Cardiac fibroblast (primary cell): ENCODE measurements at regions not wholly inside any gene's neighbourhood (a gene's known extent, or its start where the extent isn't known, plus 50 kb on each side); places are given as distances from the start of the nearest gene placed in this dataset.
"Not testable (repeated sequence)": the region's sequence is repeated elsewhere in the genome, so short reads cannot be mapped to it uniquely, and the experiment has no call there.

ENCODE experiments used
- DNase-seq, 2 donors: peaks; one replicate each; pipeline versions ENCODE4 v3.0.0 to v3.0.0-alpha.2; 2010; ENCODE audit warnings: low read depth in 2 of 2
- H3K4me3 ChIP-seq, 2 donors: replicated peaks in 1 of 2; 1 replicate in 1 of 2; 2 replicates in 1 of 2; pipeline ENCODE4 v1.5.1; 2011; ENCODE audit warnings: low read depth in 2 of 2, low read length in 2 of 2, mild to moderate bottlenecking in 2 of 2, moderate library complexity in 1 of 2
- TF ChIP-seq, protein P1 (sequence below): IDR thresholded peaks from one replicate; pipeline ENCODE4 v1.5.1; 2011; ENCODE audit warnings: low read depth, mild to moderate bottlenecking, low read length, inconsistent platforms

DNA sequence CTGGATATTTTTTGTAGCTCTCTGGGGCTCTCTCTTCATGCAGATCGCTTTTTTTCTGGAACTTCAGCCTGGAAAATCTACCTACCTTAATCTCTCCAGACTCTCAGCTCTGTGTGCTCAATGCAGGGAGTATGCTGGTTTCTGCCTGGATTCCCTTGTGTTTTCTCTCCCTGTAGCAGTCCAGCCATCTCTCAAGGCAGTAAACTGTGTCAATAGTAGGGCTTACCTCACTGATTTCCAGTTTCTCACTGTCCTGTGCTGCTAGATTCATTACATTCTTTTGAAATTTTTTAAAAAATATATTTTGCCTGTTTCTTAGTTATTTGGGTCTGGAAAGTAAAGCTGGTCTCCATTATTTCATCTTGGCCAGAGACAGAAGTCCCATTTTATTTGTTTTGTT, 951.4 kb downstream of the NR2F1-AS1 start:
- no peak overlapping the region for H3K4me3 ChIP-seq
- no peak for DNase-seq
- TF ChIP-seq, protein P1, sequence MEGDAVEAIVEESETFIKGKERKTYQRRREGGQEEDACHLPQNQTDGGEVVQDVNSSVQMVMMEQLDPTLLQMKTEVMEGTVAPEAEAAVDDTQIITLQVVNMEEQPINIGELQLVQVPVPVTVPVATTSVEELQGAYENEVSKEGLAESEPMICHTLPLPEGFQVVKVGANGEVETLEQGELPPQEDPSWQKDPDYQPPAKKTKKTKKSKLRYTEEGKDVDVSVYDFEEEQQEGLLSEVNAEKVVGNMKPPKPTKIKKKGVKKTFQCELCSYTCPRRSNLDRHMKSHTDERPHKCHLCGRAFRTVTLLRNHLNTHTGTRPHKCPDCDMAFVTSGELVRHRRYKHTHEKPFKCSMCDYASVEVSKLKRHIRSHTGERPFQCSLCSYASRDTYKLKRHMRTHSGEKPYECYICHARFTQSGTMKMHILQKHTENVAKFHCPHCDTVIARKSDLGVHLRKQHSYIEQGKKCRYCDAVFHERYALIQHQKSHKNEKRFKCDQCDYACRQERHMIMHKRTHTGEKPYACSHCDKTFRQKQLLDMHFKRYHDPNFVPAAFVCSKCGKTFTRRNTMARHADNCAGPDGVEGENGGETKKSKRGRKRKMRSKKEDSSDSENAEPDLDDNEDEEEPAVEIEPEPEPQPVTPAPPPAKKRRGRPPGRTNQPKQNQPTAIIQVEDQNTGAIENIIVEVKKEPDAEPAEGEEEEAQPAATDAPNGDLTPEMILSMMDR, result no peak

DNA sequence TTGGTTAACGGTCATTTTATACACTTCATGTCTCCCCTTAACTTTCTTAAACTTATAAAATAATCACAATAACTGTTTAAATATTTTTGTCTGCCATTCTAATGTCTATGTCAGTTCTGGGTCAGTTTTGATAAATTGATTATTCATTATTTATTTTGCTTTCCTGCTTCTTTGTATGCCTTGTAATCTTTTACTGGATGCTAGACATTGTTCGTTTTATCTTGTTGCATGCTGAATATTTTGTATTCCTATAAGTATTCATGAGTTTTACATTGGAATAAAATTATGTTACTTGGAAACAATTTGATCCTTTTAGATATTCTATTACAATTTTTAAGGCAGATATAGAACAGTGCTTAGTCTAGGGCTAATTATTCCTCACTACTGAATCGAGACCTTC, 952.0 kb downstream of the NR2F1-AS1 start:
- H3K4me3 ChIP-seq, result no peak overlapping the region
- TF ChIP-seq, protein P1, result no peak
- DNase-seq, result no peak

DNA sequence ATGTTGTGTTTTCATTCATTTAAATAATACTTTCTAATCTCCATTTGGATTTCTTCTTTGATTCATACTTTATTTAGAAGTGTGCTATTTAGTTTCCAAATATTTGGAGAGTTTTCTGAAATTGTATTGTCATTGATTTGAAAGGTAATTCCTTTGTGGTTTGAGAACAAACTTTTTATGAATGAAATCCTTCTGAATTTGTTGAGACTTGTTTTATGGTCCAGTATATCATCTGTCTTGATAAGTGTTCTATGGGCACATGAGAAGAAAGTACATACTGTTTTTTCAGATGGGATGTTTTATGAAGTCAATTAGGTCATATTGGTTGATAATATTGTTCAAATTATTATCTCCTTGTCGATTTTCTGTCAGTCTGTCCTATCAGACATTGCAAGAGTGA, 953.8 kb downstream of the NR2F1-AS1 start:
- no peak overlapping the region for H3K4me3 ChIP-seq
- TF ChIP-seq, protein P1, result no peak
- DNase-seq, result no peak

DNA sequence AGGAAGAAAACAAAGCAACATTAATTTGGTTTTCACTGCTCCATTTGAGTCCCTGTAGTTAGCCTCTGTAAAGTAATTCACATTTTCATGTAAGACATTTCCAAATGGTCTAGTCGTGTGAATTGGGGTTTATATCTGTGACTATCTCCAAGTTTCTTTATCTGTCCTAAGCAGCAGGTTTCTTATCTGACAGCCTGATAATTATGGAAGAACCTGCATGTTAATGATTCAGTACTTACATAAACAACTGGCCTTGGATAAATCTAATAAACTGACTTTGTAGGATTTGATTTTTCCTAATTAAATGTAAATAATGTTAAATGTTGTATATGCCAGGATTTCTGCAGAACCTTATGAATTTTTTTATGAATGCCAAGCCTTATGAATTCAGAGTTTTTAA, 964.9 kb downstream of the NR2F1-AS1 start:
- H3K4me3 ChIP-seq, result no peak overlapping the region
- DNase-seq, result no peak
- TF ChIP-seq, protein P1, result no peak

DNA sequence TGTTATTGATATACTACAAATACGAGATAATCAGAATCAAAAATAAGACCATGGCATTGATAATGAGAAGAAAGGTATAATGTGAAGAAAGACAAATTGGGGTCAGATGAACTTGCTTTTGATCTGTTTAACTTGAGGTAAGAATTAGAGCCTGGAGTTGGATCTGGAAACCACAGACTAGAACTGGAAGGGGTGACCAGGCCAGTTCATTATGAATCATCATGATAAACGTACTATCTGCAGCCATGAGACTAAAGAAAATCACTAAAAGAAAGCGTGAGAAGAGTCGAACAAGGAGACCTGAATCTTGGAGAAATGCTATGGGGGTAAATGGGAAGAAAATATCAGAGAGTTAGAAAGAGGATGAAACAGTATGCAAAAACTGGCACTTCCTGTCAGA, 967.5 kb downstream of the NR2F1-AS1 start:
- peak; percentile 4 to 46 for DNase-seq

DNA sequence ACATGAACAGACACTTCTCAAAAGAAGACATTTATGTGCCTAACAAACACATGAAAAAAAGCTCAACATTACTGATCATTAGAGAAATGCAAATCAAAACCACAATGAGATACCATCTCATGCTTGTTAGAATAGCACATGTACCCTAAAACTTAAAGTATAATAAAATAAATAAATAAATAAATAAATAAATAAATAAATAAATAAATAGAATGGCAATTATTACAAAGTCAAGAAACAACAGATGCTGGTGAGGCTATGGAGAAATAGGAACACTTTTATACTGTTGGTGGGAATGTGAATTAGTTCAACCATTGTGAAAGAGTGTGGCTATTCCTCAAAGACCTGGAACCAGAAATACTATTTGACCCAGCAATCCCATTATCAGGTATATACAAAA, 970.6 kb downstream of the NR2F1-AS1 start:
- H3K4me3 ChIP-seq, DNase-seq: not testable (repeated sequence)

More for the DNA sequence above, 967.5 kb downstream of the NR2F1-AS1 start:
- H3K4me3 ChIP-seq, result no peak overlapping the region
- TF ChIP-seq, protein P1, result no peak

DNA sequence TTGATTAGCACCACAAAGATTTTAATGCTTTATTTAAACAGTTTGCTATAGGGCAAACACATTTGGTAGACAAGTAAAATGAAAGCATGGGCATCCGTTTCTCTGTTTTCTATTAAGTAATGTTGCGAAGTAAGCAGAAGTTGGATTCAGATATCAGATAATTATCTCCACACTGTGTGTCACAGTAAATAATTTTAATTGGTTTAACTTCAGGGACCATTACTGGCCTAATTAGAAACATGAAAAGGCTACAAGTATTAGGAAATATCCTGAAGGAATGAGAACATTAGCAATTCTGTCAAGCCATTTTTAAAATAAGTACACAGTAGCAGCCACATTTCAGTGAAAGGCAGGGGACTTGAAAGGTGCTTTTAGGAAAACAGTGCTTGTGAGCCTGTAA, 975.4 kb downstream of the NR2F1-AS1 start:
- TF ChIP-seq, protein P1, result no peak

More for the DNA sequence above, 975.4 kb downstream of the NR2F1-AS1 start:
- H3K4me3 ChIP-seq, result no peak overlapping the region
- no peak for DNase-seq
